ENCODE measurements at regions not wholly inside any gene's neighbourhood (a gene's known extent, or its start where the extent isn't known, plus 50 kb on each side); places are given as distances from the start of the nearest gene placed in this dataset.

GRCh38 chr6:21486115-21486514, 107.4 kb upstream of the SOX4 start:
- no peaks in the 10 kb centered on the region for H3K9me3 ChIP-seq (replicated peaks; ENCODE audit: low read length)
- no peak overlapping the region for H3K4me3 ChIP-seq (ENCODE audit: low read length)
- H3K4me2 ChIP-seq (ENCODE audit: low read length): no peak overlapping the region
- H3K4me1 ChIP-seq (ENCODE audit: control insufficient read depth, insufficient read depth, low read length): no peaks in the 10 kb centered on the region
- H3K27me3 ChIP-seq (ENCODE audit: control insufficient read depth, insufficient read depth, low read length): no peaks in the 10 kb centered on the region
- no peaks in the 10 kb centered on the region for H3K36me3 ChIP-seq (ENCODE audit: insufficient read depth, low read length)
- H3K9ac ChIP-seq (ENCODE audit: low read depth, low read length): no peak overlapping the region

GRCh38 chr6:21489826-21490225, 103.7 kb upstream of the SOX4 start:
- Histone ChIP-seq H3K4me1 (ENCODE audit: control insufficient read depth, insufficient read depth, low read length) (no peaks in the 10 kb centered on the region), H3K9ac (ENCODE audit: low read depth, low read length) (no peak overlapping the region), H3K4me3 (ENCODE audit: low read length) (no peak overlapping the region), H3K4me2 (ENCODE audit: low read length) (no peak overlapping the region), H3K36me3 (ENCODE audit: insufficient read depth, low read length) (no peaks in the 10 kb centered on the region), H3K9me3 (replicated peaks; ENCODE audit: low read length) (no peaks in the 10 kb centered on the region), H3K27me3 (ENCODE audit: control insufficient read depth, insufficient read depth, low read length) (no peaks in the 10 kb centered on the region)

GRCh38 chr6:21491955-21492354, 101.6 kb upstream of the SOX4 start:
- H3K4me2 ChIP-seq (ENCODE audit: low read length): no peak overlapping the region
- no peaks in the 10 kb centered on the region for H3K27me3 ChIP-seq (ENCODE audit: control insufficient read depth, insufficient read depth, low read length)

GRCh38 chr6:21494505-21494904, 99.0 kb upstream of the SOX4 start:
- H3K4me1 ChIP-seq (ENCODE audit: control insufficient read depth, insufficient read depth, low read length): no peaks in the 10 kb centered on the region
- H3K4me2 ChIP-seq (ENCODE audit: low read length): no peak overlapping the region
- H3K9ac ChIP-seq (ENCODE audit: low read depth, low read length): no peak overlapping the region
- H3K36me3 ChIP-seq (ENCODE audit: insufficient read depth, low read length): no peaks in the 10 kb centered on the region
- no peaks in the 10 kb centered on the region for H3K9me3 ChIP-seq (replicated peaks; ENCODE audit: low read length)
- no peaks in the 10 kb centered on the region for H3K27me3 ChIP-seq (ENCODE audit: control insufficient read depth, insufficient read depth, low read length)
- H3K4me3 ChIP-seq (ENCODE audit: low read length): no peak overlapping the region

More at GRCh38 chr6:21491955-21492354, 101.6 kb upstream of the SOX4 start:
- Histone ChIP-seq H3K4me1 (ENCODE audit: control insufficient read depth, insufficient read depth, low read length) (no peaks in the 10 kb centered on the region), H3K36me3 (ENCODE audit: insufficient read depth, low read length) (no peaks in the 10 kb centered on the region), H3K9ac (ENCODE audit: low read depth, low read length) (no peak overlapping the region), H3K4me3 (ENCODE audit: low read length) (no peak overlapping the region), H3K9me3 (replicated peaks; ENCODE audit: low read length) (no peaks in the 10 kb centered on the region)

GRCh38 chr6:21496196-21496595, 97.4 kb upstream of the SOX4 start:
- H3K9me3 ChIP-seq (replicated peaks; ENCODE audit: low read length): no peaks in the 10 kb centered on the region
- no peak overlapping the region for H3K4me2 ChIP-seq (ENCODE audit: low read length)
- H3K9ac ChIP-seq (ENCODE audit: low read depth, low read length): no peak overlapping the region
- no peaks in the 10 kb centered on the region for H3K4me1 ChIP-seq (ENCODE audit: control insufficient read depth, insufficient read depth, low read length)
- H3K27me3 ChIP-seq (ENCODE audit: control insufficient read depth, insufficient read depth, low read length): no peaks in the 10 kb centered on the region
- no peaks in the 10 kb centered on the region for H3K36me3 ChIP-seq (ENCODE audit: insufficient read depth, low read length)
- no peak overlapping the region for H3K4me3 ChIP-seq (ENCODE audit: low read length)

GRCh38 chr6:21496706-21497105, 96.8 kb upstream of the SOX4 start:
- H3K4me3 ChIP-seq (ENCODE audit: low read length): no peak overlapping the region
- H3K9ac ChIP-seq (ENCODE audit: low read depth, low read length): no peak overlapping the region
- no peaks in the 10 kb centered on the region for H3K4me1 ChIP-seq (ENCODE audit: control insufficient read depth, insufficient read depth, low read length)
- H3K9me3 ChIP-seq (replicated peaks; ENCODE audit: low read length): no peaks in the 10 kb centered on the region
- no peak overlapping the region for H3K4me2 ChIP-seq (ENCODE audit: low read length)
- H3K27me3 ChIP-seq (ENCODE audit: control insufficient read depth, insufficient read depth, low read length): peaks cover 4% of the 10 kb centered on the region
- no peaks in the 10 kb centered on the region for H3K36me3 ChIP-seq (ENCODE audit: insufficient read depth, low read length)

GRCh38 chr6:21500314-21501020, 93.1 kb upstream of the SOX4 start:
- Histone ChIP-seq H3K4me1 (ENCODE audit: control insufficient read depth, insufficient read depth, low read length) (no peaks in the 10 kb centered on the region), H3K9ac (ENCODE audit: low read depth, low read length) (no peak overlapping the region), H3K27me3 (ENCODE audit: control insufficient read depth, insufficient read depth, low read length) (peaks cover 4% of the 10 kb centered on the region), H3K4me3 (ENCODE audit: low read length) (no peak overlapping the region), H3K36me3 (ENCODE audit: insufficient read depth, low read length) (no peaks in the 10 kb centered on the region), H3K4me2 (ENCODE audit: low read length) (no peak overlapping the region), H3K9me3 (replicated peaks; ENCODE audit: low read length) (no peaks in the 10 kb centered on the region)

GRCh38 chr6:21501021-21501354, 92.6 kb upstream of the SOX4 start:
- Histone ChIP-seq H3K36me3 (ENCODE audit: insufficient read depth, low read length) (no peaks in the 10 kb centered on the region), H3K4me3 (ENCODE audit: low read length) (no peak overlapping the region), H3K9me3 (replicated peaks; ENCODE audit: low read length) (no peaks in the 10 kb centered on the region), H3K4me2 (ENCODE audit: low read length) (no peak overlapping the region), H3K9ac (ENCODE audit: low read depth, low read length) (no peak overlapping the region), H3K27me3 (ENCODE audit: control insufficient read depth, insufficient read depth, low read length) (peaks cover 4% of the 10 kb centered on the region), H3K4me1 (ENCODE audit: control insufficient read depth, insufficient read depth, low read length) (no peaks in the 10 kb centered on the region)

- no peaks in the 10 kb centered on the region for H3K4me1 ChIP-seq (ENCODE audit: control insufficient read depth, insufficient read depth, low read length)
- no peaks in the 10 kb centered on the region for H3K9me3 ChIP-seq (replicated peaks; ENCODE audit: low read length)
- H3K27me3 ChIP-seq (ENCODE audit: control insufficient read depth, insufficient read depth, low read length): peaks cover 4% of the 10 kb centered on the region
- H3K4me3 ChIP-seq (ENCODE audit: low read length): no peak overlapping the region
- H3K36me3 ChIP-seq (ENCODE audit: insufficient read depth, low read length): no peaks in the 10 kb centered on the region
- H3K4me2 ChIP-seq (ENCODE audit: low read length): no peak overlapping the region
- H3K9ac ChIP-seq (ENCODE audit: low read depth, low read length): no peak overlapping the region
Observed at GRCh38 chr6:21501815-21502214, 91.7 kb upstream of the SOX4 start.

- H3K4me1 ChIP-seq (ENCODE audit: control insufficient read depth, insufficient read depth, low read length): no peaks in the 10 kb centered on the region
- no peak overlapping the region for H3K9ac ChIP-seq (ENCODE audit: low read depth, low read length)
- no peaks in the 10 kb centered on the region for H3K9me3 ChIP-seq (replicated peaks; ENCODE audit: low read length)
- no peak overlapping the region for H3K4me2 ChIP-seq (ENCODE audit: low read length)
- H3K27me3 ChIP-seq (ENCODE audit: control insufficient read depth, insufficient read depth, low read length): peaks cover 4% of the 10 kb centered on the region
- no peaks in the 10 kb centered on the region for H3K36me3 ChIP-seq (ENCODE audit: insufficient read depth, low read length)
- H3K4me3 ChIP-seq (ENCODE audit: low read length): no peak overlapping the region
Observed at GRCh38 chr6:21502682-21503081, 90.9 kb upstream of the SOX4 start.

GRCh38 chr6:21504790-21505189, 88.8 kb upstream of the SOX4 start:
- Histone ChIP-seq H3K4me2 (ENCODE audit: low read length) (no peak overlapping the region), H3K4me1 (ENCODE audit: control insufficient read depth, insufficient read depth, low read length) (no peaks in the 10 kb centered on the region), H3K9ac (ENCODE audit: low read depth, low read length) (no peak overlapping the region), H3K36me3 (ENCODE audit: insufficient read depth, low read length) (no peaks in the 10 kb centered on the region), H3K4me3 (ENCODE audit: low read length) (no peak overlapping the region), H3K27me3 (ENCODE audit: control insufficient read depth, insufficient read depth, low read length) (peaks cover 4% of the 10 kb centered on the region), H3K9me3 (replicated peaks; ENCODE audit: low read length) (no peaks in the 10 kb centered on the region)

GRCh38 chr6:21505574-21505990, 88.0 kb upstream of the SOX4 start:
- no peaks in the 10 kb centered on the region for H3K4me1 ChIP-seq (ENCODE audit: control insufficient read depth, insufficient read depth, low read length)
- no peak overlapping the region for H3K9ac ChIP-seq (ENCODE audit: low read depth, low read length)
- no peaks in the 10 kb centered on the region for H3K36me3 ChIP-seq (ENCODE audit: insufficient read depth, low read length)
- peaks cover 4% of the 10 kb centered on the region for H3K27me3 ChIP-seq (ENCODE audit: control insufficient read depth, insufficient read depth, low read length)
- no peak overlapping the region for H3K4me3 ChIP-seq (ENCODE audit: low read length)
- no peaks in the 10 kb centered on the region for H3K9me3 ChIP-seq (replicated peaks; ENCODE audit: low read length)
- no peak overlapping the region for H3K4me2 ChIP-seq (ENCODE audit: low read length)
